ENCODE measurements at regions not wholly inside any gene's neighbourhood (a gene's known extent, or its start where the extent isn't known, plus 50 kb on each side); places are given as distances from the start of the nearest gene placed in this dataset.

GRCh38 chr2:180405520-180405919 lies 398.4 kb upstream of the CWC22 start:
- no peak for DNase-seq (ENCODE audit: extremely low read depth, low read depth)

- no peak for DNase-seq (ENCODE audit: extremely low read depth, low read depth)
Measured at GRCh38 chr2:180394305-180394704, 387.2 kb upstream of the CWC22 start.

GRCh38 chr2:180385601-180386201 lies 378.6 kb upstream of the CWC22 start:
- DNase-seq (ENCODE audit: extremely low read depth, low read depth): no peak

- DNase-seq (ENCODE audit: extremely low read depth, low read depth): no peak
Measured at GRCh38 chr2:180376066-180376465, 369.0 kb upstream of the CWC22 start.

- no peak for DNase-seq (ENCODE audit: extremely low read depth, low read depth)
Measured at GRCh38 chr2:180374502-180375281, 367.6 kb upstream of the CWC22 start.

DNA sequence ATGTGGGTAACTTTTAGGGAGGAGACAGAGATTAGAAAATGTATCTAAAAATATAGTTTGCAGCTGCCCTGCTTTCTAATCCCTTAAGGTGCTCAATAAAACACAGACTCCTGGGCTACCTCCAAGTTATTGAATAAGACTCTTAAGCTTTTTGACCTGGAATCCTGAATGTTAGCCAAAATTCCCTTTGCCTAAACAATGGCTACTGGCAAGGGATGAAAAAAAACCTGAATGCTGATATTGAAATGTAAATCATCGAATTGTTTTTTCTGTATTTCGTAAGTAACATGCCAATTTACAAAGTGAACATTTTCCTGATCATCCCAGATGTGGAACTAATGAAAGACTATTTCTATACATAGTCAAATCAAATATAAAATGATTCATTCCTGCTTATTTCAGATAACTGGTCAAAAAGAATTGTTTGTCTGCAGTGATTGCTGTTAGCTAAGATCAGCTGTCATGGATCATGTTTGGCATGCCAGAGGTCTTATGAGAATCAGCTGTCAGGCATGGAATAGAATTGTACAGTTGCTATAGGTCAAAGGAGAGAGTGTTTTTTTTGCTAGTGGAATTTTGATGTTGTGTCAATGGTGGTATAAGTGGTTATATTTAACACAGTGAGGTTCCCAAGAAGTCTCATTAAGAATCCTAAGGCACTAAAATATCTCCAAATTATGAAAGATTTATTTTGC lies 363.6 kb upstream of the CWC22 start:
- no peak for DNase-seq (ENCODE audit: extremely low read depth, low read depth)

DNA sequence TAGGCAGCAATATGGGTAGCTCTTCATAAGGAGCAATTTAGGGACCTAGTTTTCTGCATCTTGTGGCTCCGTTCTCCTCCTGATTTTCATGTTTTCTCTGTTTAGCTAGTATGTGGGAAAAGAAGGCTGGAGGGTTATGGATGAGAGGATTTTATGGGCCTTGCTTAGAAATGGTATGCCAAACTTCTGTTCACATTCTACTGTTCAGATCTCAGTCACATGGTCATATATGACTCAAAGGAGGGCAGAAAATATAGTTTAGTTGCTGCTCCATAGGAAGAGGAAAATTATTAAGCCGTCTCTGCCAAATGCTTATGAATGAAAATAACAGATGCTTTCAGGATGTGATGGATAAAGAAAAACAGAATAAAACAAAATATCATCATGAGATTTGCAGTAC lies 361.8 kb upstream of the CWC22 start:
- no peak for DNase-seq (ENCODE audit: extremely low read depth, low read depth)

GRCh38 chr2:180367815-180368214 lies 360.7 kb upstream of the CWC22 start:
- DNase-seq (ENCODE audit: extremely low read depth, low read depth): no peak

GRCh38 chr2:180366481-180366880 lies 359.4 kb upstream of the CWC22 start:
- DNase-seq (ENCODE audit: extremely low read depth, low read depth): no peak

DNA sequence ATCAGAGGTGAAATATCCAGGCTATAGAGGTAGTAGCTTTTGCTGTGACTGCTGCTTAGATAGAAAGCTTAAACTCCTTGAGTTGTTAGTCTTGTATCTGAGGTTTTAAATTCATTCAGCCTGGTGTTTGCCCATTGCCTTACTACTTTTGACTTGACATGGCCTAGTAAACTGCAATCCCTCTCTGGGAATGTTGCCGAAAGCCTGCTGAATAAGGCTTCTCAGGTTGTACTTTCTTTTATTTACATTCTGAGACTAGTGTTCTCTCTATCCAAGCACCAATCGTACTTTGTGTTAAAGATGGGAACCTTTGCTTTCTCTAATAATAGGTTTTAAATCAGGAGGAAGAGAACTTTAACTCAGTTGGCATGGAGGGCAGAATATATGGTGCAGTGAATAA lies 357.6 kb upstream of the CWC22 start:
- no peak for DNase-seq (ENCODE audit: extremely low read depth, low read depth)

GRCh38 chr2:180360283-180360618 lies 353.2 kb upstream of the CWC22 start:
- DNase-seq (ENCODE audit: extremely low read depth, low read depth): no peak

DNA sequence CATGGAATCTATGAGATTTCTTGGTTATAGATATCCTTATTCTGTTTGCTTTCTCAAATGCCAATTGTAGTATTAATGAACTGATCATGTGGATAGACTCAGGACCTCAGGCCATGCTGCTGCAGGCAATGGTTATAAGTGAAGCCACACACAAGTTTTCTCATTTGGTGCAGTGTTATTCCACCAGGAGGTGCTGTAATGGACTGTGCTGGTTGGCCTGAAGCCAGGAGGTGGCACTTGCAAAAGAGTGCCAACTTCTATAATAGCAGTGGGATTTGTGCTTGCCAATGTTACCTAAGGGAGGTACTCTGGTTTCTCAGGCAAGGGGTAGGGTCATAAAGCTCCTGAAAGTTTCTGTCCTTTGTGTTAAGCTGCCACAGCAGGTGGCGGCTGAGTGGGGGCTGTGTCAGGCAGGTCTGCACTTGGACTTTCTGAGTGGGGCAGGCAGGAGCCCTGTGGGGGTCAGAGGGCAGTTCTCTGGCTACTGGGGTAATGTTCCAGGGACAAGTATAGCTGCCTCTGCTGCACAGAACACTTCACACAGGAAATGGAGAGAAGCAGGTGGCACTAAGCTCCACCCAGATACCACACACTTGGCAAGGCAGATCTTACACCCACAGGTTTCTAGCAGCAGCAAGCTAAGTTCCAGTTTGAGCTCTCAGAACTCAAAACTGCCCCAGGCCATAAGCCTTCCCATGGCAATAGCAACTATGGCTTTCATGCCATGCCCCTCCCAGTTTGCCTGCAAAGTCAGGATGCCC lies 352.6 kb upstream of the CWC22 start:
- no peak for DNase-seq (ENCODE audit: extremely low read depth, low read depth)

GRCh38 chr2:180358458-180358857 lies 351.4 kb upstream of the CWC22 start:
- DNase-seq (ENCODE audit: extremely low read depth, low read depth): no peak

GRCh38 chr2:180356676-180357075 lies 349.6 kb upstream of the CWC22 start:
- no peak for DNase-seq (ENCODE audit: extremely low read depth, low read depth)

GRCh38 chr2:180352620-180353019 lies 345.5 kb upstream of the CWC22 start:
- no peak for DNase-seq (ENCODE audit: extremely low read depth, low read depth)

GRCh38 chr2:180349809-180350208 lies 342.7 kb upstream of the CWC22 start:
- DNase-seq (ENCODE audit: extremely low read depth, low read depth): no peak

DNA sequence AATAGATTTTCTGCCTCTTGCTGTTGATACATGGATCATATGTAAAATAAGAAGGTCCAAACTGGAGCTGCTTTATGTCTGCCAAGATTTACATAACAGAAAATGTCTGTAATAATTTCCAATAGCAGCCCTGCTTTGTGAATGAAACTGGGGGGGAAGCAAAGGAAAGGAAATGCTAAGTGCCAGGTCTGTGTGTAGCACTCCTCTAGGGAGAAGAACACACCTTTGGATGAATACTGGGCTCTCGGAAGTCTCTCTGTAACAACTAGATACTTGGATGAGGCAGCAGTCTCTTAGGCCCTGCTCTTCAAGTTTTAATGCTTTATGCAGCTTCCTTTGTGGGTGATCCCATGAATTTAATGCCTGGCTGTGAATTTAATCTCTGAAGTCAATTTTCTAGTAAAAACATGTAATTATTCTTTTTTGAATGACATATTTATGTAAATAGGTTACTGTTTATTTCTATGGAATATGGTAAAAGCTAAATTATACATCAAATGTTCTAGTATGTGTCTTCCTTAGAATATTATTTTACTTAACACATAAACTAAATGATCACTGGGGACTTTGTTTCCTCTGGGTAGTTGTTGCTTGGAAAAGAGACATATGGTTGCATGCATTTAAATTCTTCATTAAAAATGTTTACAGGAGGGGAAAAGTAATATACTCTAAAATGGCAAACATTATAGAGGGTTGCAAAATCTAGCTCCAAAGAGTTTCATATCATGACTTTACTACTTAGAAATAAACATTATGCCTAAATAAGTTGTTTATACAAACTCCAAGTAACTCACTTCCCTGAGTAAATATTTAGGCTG lies 336.6 kb upstream of the CWC22 start:
- no peak for DNase-seq (ENCODE audit: extremely low read depth, low read depth)

DNA sequence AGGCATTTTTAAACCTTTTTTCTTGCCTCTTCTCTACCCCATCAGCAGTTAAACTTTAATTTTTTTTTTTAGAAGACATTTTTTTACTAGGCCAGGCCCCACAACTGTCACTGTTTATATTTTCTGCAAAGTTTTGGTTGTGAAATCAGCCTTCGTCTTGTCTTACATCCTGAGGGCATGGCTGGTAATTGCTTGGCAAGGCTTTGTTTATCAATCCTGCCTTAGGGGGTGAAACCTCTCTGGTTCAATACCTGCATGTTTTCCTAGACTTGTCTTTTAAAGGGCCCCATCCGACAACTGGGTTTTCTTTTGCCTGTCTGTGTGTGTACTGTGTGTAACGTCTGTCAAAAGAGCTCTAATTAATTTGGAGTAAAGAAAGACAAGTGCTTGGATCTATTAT lies 330.0 kb upstream of the CWC22 start:
- no peak for DNase-seq (ENCODE audit: extremely low read depth, low read depth)

DNA sequence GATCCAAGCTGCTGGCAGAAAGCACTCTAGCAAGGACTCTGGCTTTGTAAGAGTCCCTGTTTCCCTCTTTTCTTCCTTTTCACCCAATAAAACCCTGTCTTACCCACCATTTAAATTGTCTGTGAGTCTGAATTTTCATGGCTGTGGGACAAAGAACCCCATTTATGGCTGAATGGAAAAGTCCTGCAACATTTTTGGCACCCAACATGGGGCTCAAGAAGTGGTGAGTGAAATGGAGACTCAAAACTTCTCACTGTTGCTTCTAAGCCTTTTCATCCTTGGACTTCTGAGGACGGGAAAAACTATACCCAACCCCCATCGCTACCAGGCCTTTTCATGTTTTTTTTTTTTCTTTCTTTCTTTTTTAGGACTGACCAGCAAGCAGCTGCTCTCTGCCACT lies 329.5 kb upstream of the CWC22 start:
- no peak for DNase-seq (ENCODE audit: extremely low read depth, low read depth)

DNA sequence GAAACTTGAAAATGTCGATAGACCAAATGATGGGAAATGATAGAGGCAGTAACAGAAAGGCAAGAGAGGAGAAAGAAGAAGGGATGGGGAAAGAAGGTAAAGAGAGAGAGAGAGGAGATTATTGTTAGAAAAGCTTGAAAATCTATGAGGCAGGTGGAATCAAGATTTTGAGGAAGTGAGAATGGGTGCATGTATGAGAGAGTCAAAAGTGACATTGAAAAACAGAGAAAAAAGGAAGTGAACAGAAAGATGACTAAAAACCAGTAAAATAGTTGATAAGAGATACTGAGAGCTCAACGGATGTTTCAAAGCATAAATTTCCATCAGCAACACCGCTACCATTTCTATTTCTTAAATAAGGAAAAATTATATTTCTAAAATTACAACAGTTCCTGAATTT lies 327.4 kb upstream of the CWC22 start:
- DNase-seq (ENCODE audit: extremely low read depth, low read depth): no peak

Data from NCI-H460 (cell line).